ENCODE measurements at regions not wholly inside any gene's neighbourhood (a gene's known extent, or its start where the extent isn't known, plus 50 kb on each side); places are given as distances from the start of the nearest gene placed in this dataset.

DNA sequence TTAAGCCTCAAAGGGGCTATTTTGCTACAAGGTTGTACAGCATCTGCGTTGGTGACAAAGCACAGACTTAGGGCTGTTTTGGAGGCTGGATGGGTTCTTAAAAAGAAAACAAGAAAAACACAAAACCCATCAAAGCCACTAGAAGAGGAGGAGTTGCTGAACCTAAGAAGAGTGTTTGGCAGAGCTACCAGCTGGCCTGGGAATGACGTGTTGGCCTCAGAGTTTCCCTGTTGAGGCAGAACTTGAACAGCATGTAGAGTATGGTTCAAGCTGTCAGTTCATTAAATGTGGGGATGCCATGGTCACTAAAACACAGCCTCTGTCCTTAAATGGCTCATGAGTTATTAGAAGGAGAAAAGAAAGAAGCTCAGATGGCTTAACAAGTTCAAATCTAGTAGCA lies 162.5 kb downstream of the TTC32 start:
- Histone ChIP-seq H2AFZ (ENCODE audit: low read depth) (no peak overlapping the region), H3K4me1 (ENCODE audit: low read depth, poor library complexity, severe bottlenecking) (no peaks in the 10 kb centered on the region), H3K27me3 (ENCODE audit: insufficient read depth, low read depth) (no peaks in the 10 kb centered on the region), H3K27ac (no peak overlapping the region), H3K36me3 (ENCODE audit: insufficient read depth) (no peaks in the 10 kb centered on the region), H3K79me2 (ENCODE audit: insufficient read depth, low read depth) (no peaks in the 10 kb centered on the region), H3K9ac (no peak overlapping the region), H4K20me1 (ENCODE audit: insufficient read depth) (no peaks in the 10 kb centered on the region), H3K4me3 (IDR thresholded peaks at IDR 0.05; ENCODE audit: insufficient read depth, low read depth, low read length) (no peak overlapping the region), H3K4me2 (no peak overlapping the region)
- TF ChIP-seq, protein P1, sequence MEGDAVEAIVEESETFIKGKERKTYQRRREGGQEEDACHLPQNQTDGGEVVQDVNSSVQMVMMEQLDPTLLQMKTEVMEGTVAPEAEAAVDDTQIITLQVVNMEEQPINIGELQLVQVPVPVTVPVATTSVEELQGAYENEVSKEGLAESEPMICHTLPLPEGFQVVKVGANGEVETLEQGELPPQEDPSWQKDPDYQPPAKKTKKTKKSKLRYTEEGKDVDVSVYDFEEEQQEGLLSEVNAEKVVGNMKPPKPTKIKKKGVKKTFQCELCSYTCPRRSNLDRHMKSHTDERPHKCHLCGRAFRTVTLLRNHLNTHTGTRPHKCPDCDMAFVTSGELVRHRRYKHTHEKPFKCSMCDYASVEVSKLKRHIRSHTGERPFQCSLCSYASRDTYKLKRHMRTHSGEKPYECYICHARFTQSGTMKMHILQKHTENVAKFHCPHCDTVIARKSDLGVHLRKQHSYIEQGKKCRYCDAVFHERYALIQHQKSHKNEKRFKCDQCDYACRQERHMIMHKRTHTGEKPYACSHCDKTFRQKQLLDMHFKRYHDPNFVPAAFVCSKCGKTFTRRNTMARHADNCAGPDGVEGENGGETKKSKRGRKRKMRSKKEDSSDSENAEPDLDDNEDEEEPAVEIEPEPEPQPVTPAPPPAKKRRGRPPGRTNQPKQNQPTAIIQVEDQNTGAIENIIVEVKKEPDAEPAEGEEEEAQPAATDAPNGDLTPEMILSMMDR (conservative IDR thresholded peaks at IDR 0.05; ENCODE audit: low read depth, low read length) = no peak

DNA sequence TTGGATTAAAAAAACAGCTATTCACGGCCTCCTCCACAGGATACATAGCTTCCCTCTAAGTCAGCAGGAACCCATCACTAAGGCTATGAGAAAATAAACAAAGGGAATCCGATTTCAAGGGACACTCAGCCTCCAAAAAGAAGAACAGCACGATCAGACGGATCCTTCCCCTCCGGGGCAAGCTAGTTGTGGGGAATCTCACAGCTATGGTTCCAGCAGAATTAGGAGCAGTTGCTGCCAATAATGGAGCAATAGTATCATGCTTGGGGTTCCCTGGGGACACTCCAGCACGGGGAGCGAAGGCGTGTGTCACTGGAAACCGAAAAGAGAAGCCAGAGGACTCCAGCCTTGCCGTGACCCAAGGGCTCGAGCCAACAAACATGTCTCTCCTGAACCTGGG lies 163.1 kb downstream of the TTC32 start:
- TF ChIP-seq, protein P1 (conservative IDR thresholded peaks at IDR 0.05; ENCODE audit: low read depth, low read length) = no peak

DNA sequence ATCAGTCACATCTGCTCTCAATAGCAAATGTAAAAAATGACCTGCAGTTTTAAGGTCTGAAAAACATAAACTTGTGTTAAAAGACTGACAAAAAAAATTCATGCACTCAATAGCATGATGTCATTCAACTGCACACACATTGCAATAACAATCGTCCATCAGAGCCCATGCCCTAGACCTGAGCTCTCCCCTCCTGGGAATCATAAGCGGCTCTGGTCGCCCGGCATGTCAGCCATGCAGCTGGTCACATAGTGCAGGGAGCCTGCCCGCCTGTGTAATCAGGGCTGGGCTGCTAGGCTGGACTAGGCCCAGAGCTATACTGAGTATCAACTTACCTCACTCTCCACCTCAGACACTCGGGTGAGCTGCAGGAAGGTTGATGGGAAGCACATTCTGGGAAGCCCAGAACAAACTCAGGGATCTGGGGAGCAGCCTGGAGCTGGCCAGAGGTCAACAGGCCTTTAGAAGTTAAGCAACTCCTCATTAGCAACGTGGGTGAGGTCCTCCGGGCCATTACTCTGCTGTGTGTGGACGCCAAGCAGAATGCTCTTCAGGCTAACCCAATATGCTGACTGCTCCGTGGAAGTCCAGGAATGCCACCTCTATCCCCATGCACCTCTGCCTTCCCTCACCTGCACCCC lies 165.5 kb downstream of the TTC32 start:
- no peaks in the 10 kb centered on the region for H3K79me2 ChIP-seq (ENCODE audit: insufficient read depth, low read depth)
- no peaks in the 10 kb centered on the region for H3K4me1 ChIP-seq (ENCODE audit: low read depth, poor library complexity, severe bottlenecking)
- TF ChIP-seq, protein P1 (conservative IDR thresholded peaks at IDR 0.05; ENCODE audit: low read depth, low read length) = no peak
- H2AFZ ChIP-seq (ENCODE audit: low read depth) = no peak overlapping the region
- no peak overlapping the region for H3K4me3 ChIP-seq (IDR thresholded peaks at IDR 0.05; ENCODE audit: insufficient read depth, low read depth, low read length)
- H3K36me3 ChIP-seq (ENCODE audit: insufficient read depth) = no peaks in the 10 kb centered on the region
- H4K20me1 ChIP-seq (ENCODE audit: insufficient read depth) = no peaks in the 10 kb centered on the region
- no peak overlapping the region for H3K4me2 ChIP-seq
- H3K9ac ChIP-seq = no peak overlapping the region
- H3K27me3 ChIP-seq (ENCODE audit: insufficient read depth, low read depth) = no peaks in the 10 kb centered on the region
- H3K27ac ChIP-seq = no peak overlapping the region

More for the DNA sequence above, 163.1 kb downstream of the TTC32 start:
- no peak overlapping the region for H2AFZ ChIP-seq (ENCODE audit: low read depth)
- no peak overlapping the region for H3K4me3 ChIP-seq (IDR thresholded peaks at IDR 0.05; ENCODE audit: insufficient read depth, low read depth, low read length)
- H3K27ac ChIP-seq = no peak overlapping the region
- H3K4me2 ChIP-seq = no peak overlapping the region
- no peaks in the 10 kb centered on the region for H3K36me3 ChIP-seq (ENCODE audit: insufficient read depth)
- no peak overlapping the region for H3K9ac ChIP-seq
- no peaks in the 10 kb centered on the region for H4K20me1 ChIP-seq (ENCODE audit: insufficient read depth)
- H3K79me2 ChIP-seq (ENCODE audit: insufficient read depth, low read depth) = no peaks in the 10 kb centered on the region
- H3K27me3 ChIP-seq (ENCODE audit: insufficient read depth, low read depth) = no peaks in the 10 kb centered on the region
- H3K4me1 ChIP-seq (ENCODE audit: low read depth, poor library complexity, severe bottlenecking) = no peaks in the 10 kb centered on the region

DNA sequence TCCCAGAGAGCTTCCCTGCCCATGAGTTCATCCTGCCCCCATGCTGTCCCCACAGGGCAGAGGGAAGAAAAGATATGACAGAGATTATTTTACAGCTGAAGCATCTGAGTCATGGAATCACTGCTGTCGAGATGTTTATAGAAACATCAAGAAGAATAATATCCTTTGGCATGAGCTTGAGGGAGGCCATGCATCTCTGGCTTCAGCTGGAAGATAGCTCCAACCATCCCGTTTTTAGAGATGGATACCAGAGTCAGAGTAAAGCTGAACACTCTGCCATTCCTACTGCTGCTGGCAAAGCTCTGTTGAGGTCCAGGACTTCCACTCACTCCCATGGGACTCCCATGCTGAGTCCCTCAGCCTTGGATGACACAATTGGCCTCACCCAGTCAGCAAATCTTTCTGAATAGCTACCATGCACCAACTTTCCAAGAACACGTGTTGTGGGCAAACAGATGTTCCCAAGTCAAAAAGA lies 167.8 kb downstream of the TTC32 start:
- Histone ChIP-seq H3K4me1 (ENCODE audit: low read depth, poor library complexity, severe bottlenecking) (no peaks in the 10 kb centered on the region), H3K79me2 (ENCODE audit: insufficient read depth, low read depth) (no peaks in the 10 kb centered on the region), H3K36me3 (ENCODE audit: insufficient read depth) (no peaks in the 10 kb centered on the region), H2AFZ (ENCODE audit: low read depth) (no peak overlapping the region), H3K27me3 (ENCODE audit: insufficient read depth, low read depth) (no peaks in the 10 kb centered on the region), H3K27ac (no peak overlapping the region), H4K20me1 (ENCODE audit: insufficient read depth) (no peaks in the 10 kb centered on the region), H3K4me2 (no peak overlapping the region), H3K4me3 (IDR thresholded peaks at IDR 0.05; ENCODE audit: insufficient read depth, low read depth, low read length) (no peak overlapping the region), H3K9ac (no peak overlapping the region)
- TF ChIP-seq, protein P1 (conservative IDR thresholded peaks at IDR 0.05; ENCODE audit: low read depth, low read length) = no peak

All from KMS-11 (cell line).